Fibroblast of lung (primary cell): ENCODE measurements at regions not wholly inside any gene's neighbourhood (a gene's known extent, or its start where the extent isn't known, plus 50 kb on each side); places are given as distances from the start of the nearest gene placed in this dataset.

ENCODE experiments used
- DNase-seq, 2 donors: peaks; one replicate each; pipeline versions ENCODE4 v3.0.0 to v3.0.0-alpha.2; 2010; ENCODE audit warnings: low read depth in 2 of 2
- H2AFZ ChIP-seq: 2 replicates; pipeline ENCODE4 v1.5.1; 2012; ENCODE audit warnings: low read length, control low read depth, inconsistent platforms
- H3K27ac ChIP-seq: 2 replicates; pipeline ENCODE4 v1.5.1; 2011; ENCODE audit warnings: low read length, control low read depth; ENCODE audit not compliant: insufficient read depth
- H3K27me3 ChIP-seq: 2 replicates; pipeline ENCODE4 v1.5.1; 2011; ENCODE audit warnings: mild to moderate bottlenecking, low read length; ENCODE audit not compliant: control insufficient read depth, insufficient read depth
- H3K36me3 ChIP-seq: 2 replicates; pipeline ENCODE4 v1.5.1; 2011; ENCODE audit warnings: low read length; ENCODE audit not compliant: control insufficient read depth, insufficient read depth
- H3K4me1 ChIP-seq: 2 replicates; pipeline ENCODE4 v1.5.1; 2011; ENCODE audit warnings: low read length; ENCODE audit not compliant: control insufficient read depth, insufficient read depth; ENCODE audit errors: extremely low read depth
- H3K4me2 ChIP-seq: 2 replicates; pipeline ENCODE4 v1.5.1; 2011; ENCODE audit warnings: low read length, control low read depth; ENCODE audit not compliant: insufficient read depth; ENCODE audit errors: extremely low read depth
- H3K4me3 ChIP-seq, 4 experiments: fragments of 200-600 bp in 1 of 4; sonication (generic) in 1 of 4; replicated peaks in 1 of 4; 2 replicates each; pipeline ENCODE4 v1.5.1; 2011 to 2016; ENCODE audit warnings: low read length in 4 of 4, low read depth in 3 of 4, mild to moderate bottlenecking in 3 of 4, control low read depth in 2 of 4, inconsistent platforms in 1 of 4, mixed read lengths in 1 of 4; ENCODE audit not compliant: insufficient read depth in 1 of 4; ENCODE audit errors: control extremely low read depth in 1 of 4
- H3K79me2 ChIP-seq: 2 replicates; pipeline ENCODE4 v1.5.1; 2012; ENCODE audit warnings: mild to moderate bottlenecking, low read length, inconsistent platforms; ENCODE audit not compliant: control insufficient read depth, insufficient read depth
- H3K9ac ChIP-seq: 2 replicates; pipeline ENCODE4 v1.5.1; 2011; ENCODE audit warnings: mild to moderate bottlenecking, low read length, control low read depth; ENCODE audit not compliant: insufficient read depth
- H3K9me3 ChIP-seq: 2 replicates; pipeline ENCODE4 v1.5.1; 2012; ENCODE audit warnings: low read depth, low read length; ENCODE audit not compliant: control insufficient read depth, insufficient read depth
- H4K20me1 ChIP-seq: 2 replicates; pipeline ENCODE4 v1.5.1; 2011; ENCODE audit warnings: low read length; ENCODE audit not compliant: control insufficient read depth, insufficient read depth; ENCODE audit errors: extremely low read depth
- EZH2 ChIP-seq: IDR thresholded peaks from 2 replicates; pipeline ENCODE4 v1.5.1; 2012; ENCODE audit warnings: low read length, control low read depth, mild to moderate bottlenecking; ENCODE audit errors: missing control alignments
- TF ChIP-seq, protein P1 (sequence below), 2 donors: IDR thresholded peaks in 1 of 2; conservative IDR thresholded peaks in 1 of 2; 1 replicate in 1 of 2; 2 replicates in 1 of 2; pipeline ENCODE4 v1.5.1; 2011 to 2012; ENCODE audit warnings: low read length in 2 of 2, control low read depth in 1 of 2, inconsistent platforms in 1 of 2, low read depth in 1 of 2, mild to moderate bottlenecking in 1 of 2

- no peak for DNase-seq
Measured at GRCh38 chr13:34322743-34323074, 504.8 kb downstream of the RFC3 start.

DNA sequence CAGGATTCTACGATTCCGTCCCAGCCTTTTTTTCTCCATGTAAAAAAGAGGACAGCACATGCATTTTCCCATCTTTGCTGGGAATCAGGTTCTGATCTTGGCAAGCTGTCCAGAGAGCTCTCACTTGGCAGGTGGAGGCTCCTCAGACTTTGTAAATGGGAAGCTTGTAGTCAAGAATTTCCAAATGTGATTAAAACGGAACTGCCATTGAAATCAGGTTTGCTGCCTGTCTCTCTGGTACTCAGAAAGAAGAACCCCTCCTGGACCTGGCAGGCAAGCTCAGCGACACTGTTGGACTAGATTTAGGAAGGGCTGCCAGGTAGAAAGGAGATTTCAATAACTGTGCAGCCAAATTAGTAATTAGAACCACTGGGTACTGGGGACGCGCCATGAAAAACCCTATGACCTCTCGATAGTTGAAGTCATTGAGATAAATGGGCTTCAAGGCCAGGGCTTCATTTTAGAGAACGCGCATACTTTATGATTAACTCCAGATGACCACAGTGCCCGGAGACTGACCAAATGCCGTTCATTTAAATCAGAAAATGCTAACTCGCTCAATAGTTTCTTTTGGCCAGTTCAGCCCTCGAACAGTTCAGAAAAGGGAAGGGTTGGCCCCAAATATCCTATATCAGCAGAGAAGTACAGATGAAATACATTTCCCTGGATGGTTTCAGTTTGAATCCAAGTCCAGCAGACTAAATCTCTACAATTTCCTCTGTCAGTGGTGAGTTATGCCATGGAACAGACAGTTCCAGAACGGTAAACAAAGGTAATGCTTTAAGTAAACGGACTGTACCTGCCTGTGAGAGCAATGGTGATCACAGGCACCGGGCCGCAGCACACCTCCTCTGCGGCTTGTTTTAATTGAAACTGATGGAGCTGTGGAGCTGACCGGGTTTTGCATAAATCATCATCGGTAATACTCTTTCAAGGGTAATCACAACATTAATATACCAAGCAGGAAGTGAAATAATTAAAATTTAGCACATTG is 517.4 kb downstream of the RFC3 start:
- H3K9ac ChIP-seq, result no peak overlapping the region
- no peaks in the 10 kb centered on the region for H3K4me1 ChIP-seq
- H3K79me2 ChIP-seq, result no peaks in the 10 kb centered on the region
- H3K36me3 ChIP-seq, result no peaks in the 10 kb centered on the region
- H3K27me3 ChIP-seq, result no peaks in the 10 kb centered on the region
- no peak for DNase-seq
- H3K4me3 ChIP-seq, result no peak overlapping the region
- no peaks in the 10 kb centered on the region for H3K9me3 ChIP-seq
- no peaks in the 10 kb centered on the region for H4K20me1 ChIP-seq
- no peak overlapping the region for H3K27ac ChIP-seq
- TF ChIP-seq EZH2, result no peak
- TF ChIP-seq, protein P1, sequence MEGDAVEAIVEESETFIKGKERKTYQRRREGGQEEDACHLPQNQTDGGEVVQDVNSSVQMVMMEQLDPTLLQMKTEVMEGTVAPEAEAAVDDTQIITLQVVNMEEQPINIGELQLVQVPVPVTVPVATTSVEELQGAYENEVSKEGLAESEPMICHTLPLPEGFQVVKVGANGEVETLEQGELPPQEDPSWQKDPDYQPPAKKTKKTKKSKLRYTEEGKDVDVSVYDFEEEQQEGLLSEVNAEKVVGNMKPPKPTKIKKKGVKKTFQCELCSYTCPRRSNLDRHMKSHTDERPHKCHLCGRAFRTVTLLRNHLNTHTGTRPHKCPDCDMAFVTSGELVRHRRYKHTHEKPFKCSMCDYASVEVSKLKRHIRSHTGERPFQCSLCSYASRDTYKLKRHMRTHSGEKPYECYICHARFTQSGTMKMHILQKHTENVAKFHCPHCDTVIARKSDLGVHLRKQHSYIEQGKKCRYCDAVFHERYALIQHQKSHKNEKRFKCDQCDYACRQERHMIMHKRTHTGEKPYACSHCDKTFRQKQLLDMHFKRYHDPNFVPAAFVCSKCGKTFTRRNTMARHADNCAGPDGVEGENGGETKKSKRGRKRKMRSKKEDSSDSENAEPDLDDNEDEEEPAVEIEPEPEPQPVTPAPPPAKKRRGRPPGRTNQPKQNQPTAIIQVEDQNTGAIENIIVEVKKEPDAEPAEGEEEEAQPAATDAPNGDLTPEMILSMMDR (conservative IDR thresholded peaks at IDR 0.05 in 1 of 2, IDR thresholded peaks at IDR 0.05 in 1 of 2; ENCODE audit: low read depth in 1 of 2, low read length in 2 of 2), result no peak
- H2AFZ ChIP-seq, result no peak overlapping the region
- H3K4me2 ChIP-seq, result no peak overlapping the region

More at GRCh38 chr13:34322743-34323074, 504.8 kb downstream of the RFC3 start:
- Histone ChIP-seq H3K27me3 (peaks cover 4% of the 10 kb centered on the region), H2AFZ (no peak overlapping the region), H3K9ac (no peak overlapping the region), H3K79me2 (no peaks in the 10 kb centered on the region), H3K36me3 (no peaks in the 10 kb centered on the region), H4K20me1 (no peaks in the 10 kb centered on the region), H3K4me3 (no peak overlapping the region), H3K27ac (no peak overlapping the region), H3K4me1 (no peaks in the 10 kb centered on the region), H3K4me2 (no peak overlapping the region), H3K9me3 (no peaks in the 10 kb centered on the region)
- TF ChIP-seq, protein P1 (conservative IDR thresholded peaks at IDR 0.05 in 1 of 2, IDR thresholded peaks at IDR 0.05 in 1 of 2; ENCODE audit: low read depth in 1 of 2, low read length in 2 of 2), result no peak
- TF ChIP-seq EZH2, result no peak

DNA sequence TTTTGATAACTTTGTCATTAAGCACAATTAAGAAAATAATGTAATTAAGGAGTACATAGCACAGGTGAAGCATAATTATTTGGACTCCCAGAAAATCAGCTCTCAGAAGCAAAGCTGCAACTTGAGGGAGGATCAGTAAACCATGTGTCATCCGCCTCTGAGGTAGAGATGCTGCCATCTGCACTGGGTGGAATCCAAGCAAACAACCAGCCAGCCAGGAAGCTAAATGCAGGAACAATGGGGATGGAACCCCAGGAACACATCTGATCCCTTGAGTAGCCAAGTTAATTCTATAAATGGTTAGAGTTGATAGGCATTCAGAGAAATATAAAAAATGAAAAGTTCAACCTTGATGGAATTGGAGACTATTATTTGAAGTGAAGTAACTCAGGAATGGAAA is 520.2 kb downstream of the RFC3 start:
- no peaks in the 10 kb centered on the region for H3K4me1 ChIP-seq
- no peaks in the 10 kb centered on the region for H3K79me2 ChIP-seq
- no peaks in the 10 kb centered on the region for H3K36me3 ChIP-seq
- no peak for TF ChIP-seq EZH2
- TF ChIP-seq, protein P1 (conservative IDR thresholded peaks at IDR 0.05 in 1 of 2, IDR thresholded peaks at IDR 0.05 in 1 of 2; ENCODE audit: low read depth in 1 of 2, low read length in 2 of 2), result no peak
- H3K9ac ChIP-seq, result no peak overlapping the region
- no peak overlapping the region for H2AFZ ChIP-seq
- no peaks in the 10 kb centered on the region for H3K9me3 ChIP-seq
- H3K4me3 ChIP-seq, result no peak overlapping the region
- H3K4me2 ChIP-seq, result no peak overlapping the region
- DNase-seq, result no peak
- no peak overlapping the region for H3K27ac ChIP-seq
- H3K27me3 ChIP-seq, result no peaks in the 10 kb centered on the region
- no peaks in the 10 kb centered on the region for H4K20me1 ChIP-seq
